SU-DHL-6 (cell line): ENCODE measurements at regions not wholly inside any gene's neighbourhood (a gene's known extent, or its start where the extent isn't known, plus 50 kb on each side); places are given as distances from the start of the nearest gene placed in this dataset.

Experiments used
- H2AFZ ChIP-seq: fragments of 200-600 bp; sonication (generic); 2 replicates; pipeline ENCODE4 v1.6.1; 2014; ENCODE audit warnings: low read depth, mild to moderate bottlenecking, moderate library complexity, mixed read lengths, antibody characterized with exemption, low read length; ENCODE audit not compliant: severe bottlenecking
- H3F3A ChIP-seq: fragments of 200-600 bp; shearing (Covaris generic); 2 replicates; pipeline ENCODE4 v1.6.0; 2016; ENCODE audit warnings: antibody characterized with exemption, mild to moderate bottlenecking; ENCODE audit not compliant: insufficient read depth
- H3K27ac ChIP-seq: fragments of 200-600 bp; sonication (generic); 2 replicates; pipeline ENCODE4 v1.5.1; 2016; ENCODE audit warnings: low read depth, mild to moderate bottlenecking, low read length, moderate library complexity, mixed read lengths
- H3K27me3 ChIP-seq: fragments of 200-600 bp; sonication (generic), shearing (Covaris generic); 2 replicates; pipeline ENCODE4 v1.6.0; 2014; ENCODE audit warnings: mild to moderate bottlenecking, low read length
- H3K36me3 ChIP-seq: fragments of 200-600 bp; sonication (generic); 2 replicates; pipeline ENCODE4 v1.6.1; 2014; ENCODE audit warnings: mild to moderate bottlenecking, low read length, mixed read lengths
- H3K4me2 ChIP-seq: fragments of 300-600, 200-600 bp; shearing (Covaris generic), sonication (generic); 2 replicates; pipeline ENCODE4 v1.6.0; 2014; ENCODE audit warnings: low read length, low read depth, mild to moderate bottlenecking; ENCODE audit not compliant: poor library complexity, severe bottlenecking
- H3K4me3 ChIP-seq: fragments of 200-600 bp; sonication (generic); 2 replicates; pipeline ENCODE4 v1.5.1; 2014; ENCODE audit warnings: antibody characterized with exemption, low read length, mild to moderate bottlenecking, mixed read lengths; ENCODE audit not compliant: insufficient read depth, poor library complexity, severe bottlenecking
- H3K79me2 ChIP-seq: fragments of 200-600 bp; sonication (generic); 2 replicates; pipeline ENCODE4 v1.6.1; 2014; ENCODE audit warnings: mild to moderate bottlenecking, low read length, moderate library complexity; ENCODE audit not compliant: insufficient read depth
- H3K9ac ChIP-seq: fragments of 200-600 bp; sonication (generic); 2 replicates; pipeline ENCODE4 v1.7.0; 2014; ENCODE audit warnings: mild to moderate bottlenecking, low read length
- H3K9me2 ChIP-seq: fragments of 200-600 bp; sonication (generic); replicated peaks from 2 replicates; pipeline ENCODE4 v1.6.1; 2014; ENCODE audit warnings: low read length; ENCODE audit not compliant: insufficient read depth
- H3K9me3 ChIP-seq: fragments of 200-600 bp; sonication (generic); 2 replicates; pipeline ENCODE4 v1.6.1; 2014; ENCODE audit warnings: low read length, mixed read lengths; ENCODE audit not compliant: insufficient read depth
- H4K20me1 ChIP-seq: fragments of 200-600 bp; sonication (generic); 2 replicates; pipeline ENCODE4 v1.6.1; 2014; ENCODE audit warnings: low read depth, mild to moderate bottlenecking, antibody characterized with exemption, low read length, moderate library complexity, mixed read lengths
- EZH2phosphoT487 ChIP-seq: fragments of 200-600 bp; sonication (generic), shearing (Covaris generic); conservative IDR thresholded peaks from 2 replicates; pipeline ENCODE4 v1.6.1; 2018; ENCODE audit warnings: mild to moderate bottlenecking, antibody characterized with exemption, low read length, moderate library complexity, mixed read lengths
- TF ChIP-seq, protein P1 (sequence below): fragments of 200-600 bp; sonication (generic); IDR thresholded peaks from one replicate; pipeline ENCODE4 v1.5.1; 2017; ENCODE audit warnings: antibody characterized with exemption, mild to moderate bottlenecking, low read length, moderate library complexity; ENCODE audit not compliant: insufficient read depth, poor library complexity, severe bottlenecking

DNA sequence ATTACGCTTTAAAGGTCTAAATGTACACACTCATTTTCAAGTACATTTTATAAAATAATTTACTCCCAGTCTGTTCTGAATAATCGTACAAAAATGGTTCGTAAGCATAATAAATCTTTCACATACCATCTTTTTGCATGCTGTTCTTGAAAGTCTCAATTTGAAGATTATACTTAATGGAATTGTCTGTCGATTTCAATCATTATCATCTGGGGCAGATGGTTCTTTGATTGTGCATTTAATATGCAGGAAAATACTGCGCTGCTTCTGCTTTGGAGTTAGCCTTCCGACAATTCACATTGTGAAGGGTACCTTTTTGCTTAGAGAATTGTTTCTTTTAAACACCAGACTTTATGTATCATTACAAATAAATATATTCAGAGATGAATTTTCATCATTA, 262.8 kb downstream of the ABCC12 start:
- Histone ChIP-seq H3K9ac (no peak overlapping the region), H3K27me3 (no peaks in the 10 kb centered on the region), H3K27ac (no peak overlapping the region), H3K9me3 (no peaks in the 10 kb centered on the region), H3K9me2 (no peaks in the 10 kb centered on the region), H3K4me2 (no peak overlapping the region), H2AFZ (no peak overlapping the region), H3K36me3 (no peaks in the 10 kb centered on the region), H3K4me3 (no peak overlapping the region), H4K20me1 (no peaks in the 10 kb centered on the region), H3K79me2 (no peaks in the 10 kb centered on the region), H3F3A (no peaks in the 10 kb centered on the region)
- TF ChIP-seq, protein P1, sequence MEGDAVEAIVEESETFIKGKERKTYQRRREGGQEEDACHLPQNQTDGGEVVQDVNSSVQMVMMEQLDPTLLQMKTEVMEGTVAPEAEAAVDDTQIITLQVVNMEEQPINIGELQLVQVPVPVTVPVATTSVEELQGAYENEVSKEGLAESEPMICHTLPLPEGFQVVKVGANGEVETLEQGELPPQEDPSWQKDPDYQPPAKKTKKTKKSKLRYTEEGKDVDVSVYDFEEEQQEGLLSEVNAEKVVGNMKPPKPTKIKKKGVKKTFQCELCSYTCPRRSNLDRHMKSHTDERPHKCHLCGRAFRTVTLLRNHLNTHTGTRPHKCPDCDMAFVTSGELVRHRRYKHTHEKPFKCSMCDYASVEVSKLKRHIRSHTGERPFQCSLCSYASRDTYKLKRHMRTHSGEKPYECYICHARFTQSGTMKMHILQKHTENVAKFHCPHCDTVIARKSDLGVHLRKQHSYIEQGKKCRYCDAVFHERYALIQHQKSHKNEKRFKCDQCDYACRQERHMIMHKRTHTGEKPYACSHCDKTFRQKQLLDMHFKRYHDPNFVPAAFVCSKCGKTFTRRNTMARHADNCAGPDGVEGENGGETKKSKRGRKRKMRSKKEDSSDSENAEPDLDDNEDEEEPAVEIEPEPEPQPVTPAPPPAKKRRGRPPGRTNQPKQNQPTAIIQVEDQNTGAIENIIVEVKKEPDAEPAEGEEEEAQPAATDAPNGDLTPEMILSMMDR, result no peak
- TF ChIP-seq EZH2phosphoT487, result no peak

DNA sequence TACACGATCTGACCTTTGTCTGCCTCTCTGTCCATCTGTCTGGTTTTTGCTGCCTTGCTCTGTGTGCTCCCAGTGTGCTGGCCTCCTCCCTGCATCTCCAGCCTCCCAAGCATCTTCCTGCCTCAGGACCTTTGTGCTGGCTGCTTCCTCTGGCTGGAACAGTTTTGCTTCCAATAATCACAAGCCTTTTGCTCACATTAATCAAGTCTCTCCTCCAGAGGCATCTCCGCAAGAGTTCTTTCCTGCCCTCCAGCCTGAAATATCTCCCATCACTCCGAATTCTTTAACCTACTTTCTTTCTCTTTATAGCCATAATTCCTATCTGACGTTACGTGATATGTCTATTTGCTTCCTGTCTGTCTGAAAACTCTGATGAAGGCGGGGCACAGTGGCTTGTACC, 267.1 kb downstream of the ABCC12 start:
- Histone ChIP-seq H3K79me2 (no peaks in the 10 kb centered on the region), H3K27ac (no peak overlapping the region), H3K9me3 (no peaks in the 10 kb centered on the region), H3K4me3 (no peak overlapping the region), H3K27me3 (no peaks in the 10 kb centered on the region), H3F3A (no peaks in the 10 kb centered on the region), H3K36me3 (no peaks in the 10 kb centered on the region), H3K9ac (no peak overlapping the region), H3K9me2 (no peaks in the 10 kb centered on the region), H3K4me2 (no peak overlapping the region), H2AFZ (no peak overlapping the region), H4K20me1 (no peaks in the 10 kb centered on the region)
- no peak for TF ChIP-seq EZH2phosphoT487
- TF ChIP-seq, protein P1, result no peak

DNA sequence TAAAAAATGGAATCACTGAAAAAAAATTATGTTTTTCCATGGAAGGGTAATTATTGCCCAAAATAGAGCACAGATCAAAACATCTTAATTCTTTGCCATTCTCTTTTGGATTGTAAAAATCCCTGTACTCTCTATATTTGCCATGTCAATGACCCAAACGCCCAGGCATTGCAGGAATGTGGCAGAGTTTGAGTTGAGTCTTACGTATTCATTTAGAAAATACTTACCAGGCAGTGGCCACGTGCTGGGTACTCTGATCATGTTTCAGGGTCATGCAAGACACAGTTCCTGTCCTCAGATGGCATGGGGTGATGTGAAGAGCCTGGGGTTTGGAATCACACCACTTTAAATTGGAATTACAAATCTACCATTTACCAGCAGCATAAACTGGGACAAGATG, 267.7 kb downstream of the ABCC12 start:
- Histone ChIP-seq H3K9me3 (no peaks in the 10 kb centered on the region), H3K4me2 (no peak overlapping the region), H4K20me1 (no peaks in the 10 kb centered on the region), H3F3A (no peaks in the 10 kb centered on the region), H3K27me3 (no peaks in the 10 kb centered on the region), H3K9ac (no peak overlapping the region), H2AFZ (no peak overlapping the region), H3K4me3 (no peak overlapping the region), H3K9me2 (no peaks in the 10 kb centered on the region), H3K36me3 (no peaks in the 10 kb centered on the region), H3K27ac (no peak overlapping the region), H3K79me2 (no peaks in the 10 kb centered on the region)
- TF ChIP-seq, protein P1, result no peak
- TF ChIP-seq EZH2phosphoT487, result no peak

DNA sequence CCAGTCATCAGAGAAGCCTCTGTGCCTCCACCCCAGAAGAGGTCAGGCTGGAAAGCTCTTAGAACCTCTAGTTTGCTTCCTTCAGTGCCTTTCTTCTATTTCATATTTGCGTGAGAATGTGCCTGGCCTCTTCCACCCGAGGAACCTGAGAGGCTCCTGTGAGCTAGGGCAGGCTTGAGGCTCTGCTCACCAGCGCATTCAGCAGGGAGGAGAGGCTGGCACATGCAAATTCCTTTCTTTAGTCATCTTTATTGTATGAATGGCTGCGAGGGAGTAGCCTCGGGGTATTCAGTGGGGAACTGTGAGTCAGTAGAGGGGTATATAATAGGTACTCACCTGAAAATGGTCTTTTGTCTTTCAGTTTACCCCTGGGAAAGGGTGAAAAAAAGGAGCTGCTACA, 268.3 kb downstream of the ABCC12 start:
- Histone ChIP-seq H3K4me3 (no peak overlapping the region), H3K9me3 (no peaks in the 10 kb centered on the region), H3K27me3 (no peaks in the 10 kb centered on the region), H3K27ac (no peak overlapping the region), H3K4me2 (no peak overlapping the region), H2AFZ (no peak overlapping the region), H3F3A (no peaks in the 10 kb centered on the region), H3K9ac (no peak overlapping the region), H4K20me1 (no peaks in the 10 kb centered on the region), H3K9me2 (no peaks in the 10 kb centered on the region), H3K79me2 (no peaks in the 10 kb centered on the region), H3K36me3 (no peaks in the 10 kb centered on the region)
- TF ChIP-seq EZH2phosphoT487, result no peak
- TF ChIP-seq, protein P1, result no peak
